Omental fat pad (tissue), 3 donors: ENCODE measurements at regions not wholly inside any gene's neighbourhood (a gene's known extent, or its start where the extent isn't known, plus 50 kb on each side); places are given as distances from the start of the nearest gene placed in this dataset.
"Not testable (repeated sequence)": the region's sequence is repeated elsewhere in the genome, so short reads cannot be mapped to it uniquely, and the experiment has no call there.

Experiments
- ATAC-seq: fragments of 150-250 bp; one replicate; pipeline ENCODE4 v1.9.1; 2016; ENCODE audit warnings: mild to moderate bottlenecking, moderate library complexity; ENCODE audit not compliant: low FRiP score
- DNase-seq: peaks from one replicate; pipeline ENCODE4 v3.0.0-alpha.2; 2019; ENCODE audit warnings: low spot score
- CTCF ChIP-seq, 3 donors: fragments of 450-650 bp; IDR thresholded peaks; one replicate each; pipeline ENCODE4 v1.5.1; 2016 to 2017; ENCODE audit warnings: antibody characterized with exemption in 3 of 3, mild to moderate bottlenecking in 3 of 3, moderate library complexity in 2 of 3

DNA sequence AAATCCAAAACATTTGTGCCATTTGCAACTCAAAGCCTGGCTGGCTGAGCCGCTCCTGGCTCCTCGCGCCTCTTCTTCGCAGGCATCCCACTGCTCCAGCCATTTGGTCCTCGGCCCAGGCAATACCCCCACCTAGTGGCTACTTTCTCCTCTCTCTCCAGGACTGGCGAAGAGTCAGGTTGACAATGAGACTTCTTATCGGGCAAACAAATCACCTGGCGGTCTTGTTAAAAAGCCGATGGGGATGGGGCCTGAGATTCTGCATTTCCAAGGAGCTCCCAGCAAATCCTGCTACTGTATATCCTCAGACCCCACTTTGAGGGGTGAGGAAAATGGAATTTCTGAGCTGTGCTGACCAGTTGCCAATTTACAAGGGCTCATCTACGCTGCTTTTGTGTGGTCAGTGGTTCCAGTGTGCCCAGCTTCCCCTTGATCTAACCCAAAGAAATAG is 89.0 kb downstream of the ISX start:
- ATAC-seq (no peak), DNase-seq (no peak)
- peak in 1 of 3 donors; percentile 21 for TF ChIP-seq CTCF (IDR thresholded peaks at IDR 0.05)

DNA sequence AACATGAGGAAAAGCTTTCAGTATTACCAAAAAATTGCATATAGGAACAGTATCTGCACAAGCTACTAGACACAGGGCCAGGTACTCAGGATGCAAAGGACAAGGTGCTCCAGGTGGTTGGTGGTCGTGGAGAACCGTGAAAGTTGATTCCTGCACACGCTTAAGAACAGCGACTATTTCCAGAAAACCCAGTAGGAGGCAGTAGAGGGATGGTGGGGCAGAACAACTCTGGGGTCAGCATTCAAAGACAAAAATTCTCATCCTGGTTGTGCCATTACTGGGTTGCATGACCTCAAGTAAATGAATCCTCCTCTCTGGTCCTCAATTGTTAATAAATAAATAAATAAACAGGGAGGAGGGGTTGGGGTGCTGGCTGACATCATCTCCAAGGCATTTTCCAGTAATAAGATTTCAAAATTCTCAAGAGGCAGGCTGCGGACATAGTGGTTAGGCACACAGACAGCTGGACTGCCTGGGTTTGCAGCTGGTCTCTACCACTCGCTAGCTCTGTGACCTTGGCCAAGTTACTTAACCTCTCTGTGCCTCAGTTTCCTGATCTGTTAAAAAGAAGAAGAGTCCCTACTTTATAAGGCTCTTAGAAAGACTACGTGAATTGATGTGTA is 89.6 kb downstream of the ISX start:
- DNase-seq (no peak), ATAC-seq (no peak)
- TF ChIP-seq CTCF (IDR thresholded peaks at IDR 0.05): no peak

GRCh38 chr22:35156945-35157344 is 91.0 kb downstream of the ISX start:
- ATAC-seq (no peak), DNase-seq (no peak)
- no peak for TF ChIP-seq CTCF (IDR thresholded peaks at IDR 0.05)

DNA sequence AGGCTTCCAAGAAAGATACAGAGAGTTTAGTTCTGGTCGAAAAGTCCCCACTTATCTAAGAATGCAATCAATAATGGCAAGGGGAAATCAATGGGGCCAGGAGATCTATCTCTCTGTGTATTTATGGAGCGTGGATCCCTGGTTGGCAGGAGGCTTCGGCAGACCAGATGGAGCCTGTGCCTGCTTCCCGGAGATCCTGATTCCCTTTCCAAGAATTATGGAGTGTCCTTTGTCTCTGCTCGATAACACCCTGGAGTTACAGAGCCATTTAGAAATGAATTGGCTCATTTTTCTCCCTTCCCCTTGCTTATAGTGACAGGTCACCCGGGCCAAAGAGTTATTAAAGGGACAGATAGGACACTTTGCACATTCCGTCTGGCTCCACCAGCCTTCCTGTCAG is 92.4 kb downstream of the ISX start:
- ATAC-seq (no peak), DNase-seq (no peak)
- TF ChIP-seq CTCF (IDR thresholded peaks at IDR 0.05): no peak

- DNase-seq (no peak), ATAC-seq (no peak)
- no peak for TF ChIP-seq CTCF (IDR thresholded peaks at IDR 0.05)
Observed at GRCh38 chr22:35159343-35159742, 93.4 kb downstream of the ISX start.

GRCh38 chr22:35160268-35160667 is 94.3 kb downstream of the ISX start:
- no peak for TF ChIP-seq CTCF (IDR thresholded peaks at IDR 0.05)
- ATAC-seq (no peak), DNase-seq (no peak)

- DNase-seq, ATAC-seq: not testable (repeated sequence)
Observed at GRCh38 chr22:35165896-35166295, 91.4 kb upstream of the HMGXB4 start.
